H1 (cell line): ENCODE measurements at regions not wholly inside any gene's neighbourhood (a gene's known extent, or its start where the extent isn't known, plus 50 kb on each side); places are given as distances from the start of the nearest gene placed in this dataset.

Experiments
- CTCF ChIA-PET: fragments of 300-600 bp; sonication (Branson Sonifier 250); formaldehyde crosslinking; loops from one replicate; lab custom pipeline; 2021; ENCODE audit not compliant: partially characterized antibody; lab: Charles Lee
- POLR2A ChIA-PET: fragments of 300-600 bp; sonication (Branson Sonifier 250); formaldehyde crosslinking; loops from one replicate; lab custom pipeline; 2021; ENCODE audit warnings: inconsistent platforms; ENCODE audit not compliant: partially characterized antibody; lab: Charles Lee
- DNase-seq, 2 experiments: peaks; one replicate each; pipeline versions ENCODE4 v3.0.0 to v3.0.0-alpha.2; 2010 to 2022; ENCODE audit warnings: low spot score in 2 of 2, low read depth in 1 of 2, mixed read lengths in 1 of 2
- FAIRE-seq: peaks from 2 replicates; lab custom pipeline; 2011; peaks lifted over from hg19 to GRCh38; lab: Jason Lieb, UNC
- H2AFZ ChIP-seq: 2 replicates; pipeline ENCODE4 v1.8.1; 2012; ENCODE audit warnings: low read length, inconsistent platforms
- H2AK5ac ChIP-seq: 2 replicates; pipeline ENCODE4 v1.6.1; 2013; ENCODE audit warnings: low read depth, low read length
- H2BK120ac ChIP-seq: replicated peaks from 2 replicates; pipeline ENCODE3; 2013; ENCODE audit warnings: low read depth, low read length, inconsistent platforms
- H2BK12ac ChIP-seq: 2 replicates; pipeline ENCODE4 v1.6.1; 2013; ENCODE audit warnings: low read depth, low read length
- H2BK15ac ChIP-seq: 2 replicates; pipeline ENCODE4 v1.6.1; 2013; ENCODE audit warnings: low read length
- H2BK20ac ChIP-seq: 2 replicates; pipeline ENCODE4 v1.6.1; 2013; ENCODE audit warnings: low read length
- H2BK5ac ChIP-seq: 2 replicates; pipeline ENCODE4 v1.6.1; 2013; ENCODE audit warnings: low read depth, low read length
- H3K14ac ChIP-seq: 2 replicates; pipeline ENCODE4 v1.6.1; 2013; ENCODE audit warnings: inconsistent platforms; ENCODE audit not compliant: insufficient read length
- H3K18ac ChIP-seq: 2 replicates; pipeline ENCODE4 v1.6.1; 2013; ENCODE audit warnings: low read length; ENCODE audit errors: extremely low read depth
- H3K23ac ChIP-seq: 2 replicates; pipeline ENCODE4 v1.6.1; 2013; ENCODE audit warnings: inconsistent platforms; ENCODE audit not compliant: insufficient read length
- H3K23me2 ChIP-seq: 2 replicates; pipeline ENCODE4 v1.6.1; 2013; ENCODE audit warnings: low read depth, low read length
- H3K27ac ChIP-seq: 2 replicates; pipeline ENCODE4 v1.6.1; 2011; ENCODE audit warnings: low read depth, low read length, inconsistent platforms
- H3K27me3 ChIP-seq, 4 experiments: replicated peaks in 1 of 4; 1 replicate in 1 of 4; 2 replicates in 3 of 4; pipeline versions ENCODE4 v1.6.1 to v1.8.1; 2011 to 2013; ENCODE audit warnings: low read length in 3 of 4, mild to moderate bottlenecking in 3 of 4, inconsistent platforms in 2 of 4, mixed read lengths in 2 of 4, moderate library complexity in 1 of 4; ENCODE audit not compliant: control insufficient read depth in 3 of 4, insufficient read depth in 3 of 4; ENCODE audit errors: extremely low read depth in 1 of 4
- H3K36me3 ChIP-seq, 4 experiments: 2 replicates each; pipeline versions ENCODE4 v1.6.1 to v1.8.1; 2011 to 2013; ENCODE audit warnings: mild to moderate bottlenecking in 4 of 4, low read length in 3 of 4, moderate library complexity in 2 of 4, control low read depth in 1 of 4, inconsistent platforms in 1 of 4; ENCODE audit not compliant: insufficient read depth in 4 of 4, control insufficient read depth in 2 of 4
- H3K4ac ChIP-seq: replicated peaks from 2 replicates; pipeline ENCODE3; 2013; ENCODE audit warnings: low read length, low read depth, mixed read lengths, inconsistent platforms; ENCODE audit not compliant: insufficient read length
- H3K4me1 ChIP-seq, 4 experiments: replicated peaks in 1 of 4; 1 replicate in 1 of 4; 2 replicates in 3 of 4; pipeline versions ENCODE4 v1.6.1 to v1.8.1; 2011 to 2013; ENCODE audit warnings: low read length in 3 of 4, inconsistent platforms in 2 of 4, mixed read lengths in 1 of 4; ENCODE audit not compliant: insufficient read depth in 4 of 4, control insufficient read depth in 3 of 4
- H3K4me2 ChIP-seq, 2 experiments: 2 replicates each; pipeline versions ENCODE4 v1.6.1 to v1.8.1; 2011 to 2013; ENCODE audit warnings: low read depth in 2 of 2, low read length in 2 of 2, control low read depth in 1 of 2, inconsistent platforms in 1 of 2, mild to moderate bottlenecking in 1 of 2; ENCODE audit not compliant: insufficient read depth in 1 of 2
- H3K4me3 ChIP-seq, 4 experiments: fragments of 200-600, 300-600 bp in 1 of 4; sonication (generic), shearing (Covaris generic), sonication (Bioruptor Twin) in 1 of 4; 2 replicates each; pipeline versions ENCODE4 v1.5.1 to v1.8.1; 2011 to 2016; ENCODE audit warnings: low read length in 4 of 4, low read depth in 3 of 4, control low read depth in 2 of 4, inconsistent platforms in 2 of 4, mild to moderate bottlenecking in 2 of 4, mixed read lengths in 1 of 4, moderate library complexity in 1 of 4; ENCODE audit not compliant: insufficient read depth in 2 of 4; ENCODE audit errors: extremely low read depth in 1 of 4
- H3K56ac ChIP-seq: replicated peaks from 2 replicates; pipeline ENCODE3; 2013; ENCODE audit warnings: low read depth, mild to moderate bottlenecking, mixed read lengths, low read length, inconsistent platforms; ENCODE audit not compliant: insufficient read length
- H3K79me1 ChIP-seq: 2 replicates; pipeline ENCODE4 v1.6.1; 2013; ENCODE audit warnings: low read depth, low read length, control low read depth
- H3K79me2 ChIP-seq, 2 experiments: 2 replicates each; pipeline versions ENCODE4 v1.6.1 to v1.8.1; 2012 to 2013; ENCODE audit warnings: low read length in 2 of 2, mild to moderate bottlenecking in 2 of 2, inconsistent platforms in 1 of 2; ENCODE audit not compliant: insufficient read depth in 2 of 2, control insufficient read depth in 1 of 2
- H3K9ac ChIP-seq, 4 experiments: replicated peaks in 1 of 4; 1 replicate in 1 of 4; 2 replicates in 3 of 4; pipeline versions ENCODE4 v1.6.1 to v1.8.1; 2011 to 2013; ENCODE audit warnings: low read depth in 3 of 4, low read length in 3 of 4, control low read depth in 2 of 4, mild to moderate bottlenecking in 2 of 4, moderate library complexity in 2 of 4, inconsistent platforms in 1 of 4; ENCODE audit errors: extremely low read depth in 1 of 4
- H3K9me3 ChIP-seq, 2 experiments: 2 replicates each; pipeline versions ENCODE4 v1.6.1 to v1.8.1; 2012 to 2013; ENCODE audit warnings: mild to moderate bottlenecking in 2 of 2, moderate library complexity in 2 of 2, control low read depth in 1 of 2, inconsistent platforms in 1 of 2, low read depth in 1 of 2, low read length in 1 of 2, mixed read lengths in 1 of 2; ENCODE audit not compliant: insufficient read depth in 2 of 2
- H4K20me1 ChIP-seq, 2 experiments: replicated peaks in 1 of 2; 2 replicates each; pipeline versions ENCODE3 to v1.8.1; 2011 to 2013; ENCODE audit warnings: inconsistent platforms in 2 of 2, low read length in 2 of 2, mild to moderate bottlenecking in 1 of 2; ENCODE audit not compliant: insufficient read depth in 2 of 2, control insufficient read depth in 1 of 2
- H4K5ac ChIP-seq: 2 replicates; pipeline ENCODE4 v1.6.1; 2013; ENCODE audit warnings: low read length, low read depth, mixed read lengths, inconsistent platforms; ENCODE audit not compliant: insufficient read length
- H4K8ac ChIP-seq: 2 replicates; pipeline ENCODE4 v1.8.0; 2013; ENCODE audit warnings: mild to moderate bottlenecking, moderate library complexity, low read length, inconsistent platforms; ENCODE audit not compliant: insufficient read depth; ENCODE audit errors: extremely low read depth
- H4K91ac ChIP-seq: replicated peaks from 2 replicates; pipeline ENCODE3; 2013; ENCODE audit warnings: low read length, mixed read lengths, inconsistent platforms; ENCODE audit not compliant: insufficient read length
- CBX8 ChIP-seq: fragments of 300-800, 300-1000 bp; sonication (generic); IDR thresholded peaks from 2 replicates; pipeline ENCODE4 v1.7.1; 2016; ENCODE audit warnings: low read depth, low read length, borderline replicate concordance
- TF ChIP-seq, protein P1 (sequence below): fragments of 300-600 bp; sonication (generic); IDR thresholded peaks from 2 replicates; pipeline ENCODE4 v1.7.1; 2012; ENCODE audit warnings: low read length, moderate library complexity, mild to moderate bottlenecking, inconsistent platforms; ENCODE audit not compliant: insufficient replicate concordance

DNA sequence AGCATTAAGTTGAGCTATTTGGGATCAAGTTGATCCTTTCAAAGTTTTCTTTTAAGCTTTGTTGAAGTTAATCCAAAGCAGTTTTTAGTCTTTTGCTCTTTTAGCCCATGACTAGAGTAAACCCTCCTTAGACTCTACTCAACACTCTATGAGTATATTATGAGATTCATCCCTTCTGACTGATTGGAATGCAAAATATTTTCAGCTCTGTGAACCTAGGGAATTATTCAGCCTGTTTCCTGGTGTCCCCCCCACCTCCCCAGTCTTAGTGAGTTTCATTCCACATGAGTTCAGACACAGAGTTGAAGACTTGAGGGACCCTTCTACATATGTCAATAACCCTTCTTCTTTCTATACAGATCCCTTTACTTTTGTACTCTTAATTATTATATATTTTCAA lies 413.7 kb downstream of the RFPL4B start:
- no peak for FAIRE-seq
- no peak for TF ChIP-seq CBX8
- TF ChIP-seq, protein P1, sequence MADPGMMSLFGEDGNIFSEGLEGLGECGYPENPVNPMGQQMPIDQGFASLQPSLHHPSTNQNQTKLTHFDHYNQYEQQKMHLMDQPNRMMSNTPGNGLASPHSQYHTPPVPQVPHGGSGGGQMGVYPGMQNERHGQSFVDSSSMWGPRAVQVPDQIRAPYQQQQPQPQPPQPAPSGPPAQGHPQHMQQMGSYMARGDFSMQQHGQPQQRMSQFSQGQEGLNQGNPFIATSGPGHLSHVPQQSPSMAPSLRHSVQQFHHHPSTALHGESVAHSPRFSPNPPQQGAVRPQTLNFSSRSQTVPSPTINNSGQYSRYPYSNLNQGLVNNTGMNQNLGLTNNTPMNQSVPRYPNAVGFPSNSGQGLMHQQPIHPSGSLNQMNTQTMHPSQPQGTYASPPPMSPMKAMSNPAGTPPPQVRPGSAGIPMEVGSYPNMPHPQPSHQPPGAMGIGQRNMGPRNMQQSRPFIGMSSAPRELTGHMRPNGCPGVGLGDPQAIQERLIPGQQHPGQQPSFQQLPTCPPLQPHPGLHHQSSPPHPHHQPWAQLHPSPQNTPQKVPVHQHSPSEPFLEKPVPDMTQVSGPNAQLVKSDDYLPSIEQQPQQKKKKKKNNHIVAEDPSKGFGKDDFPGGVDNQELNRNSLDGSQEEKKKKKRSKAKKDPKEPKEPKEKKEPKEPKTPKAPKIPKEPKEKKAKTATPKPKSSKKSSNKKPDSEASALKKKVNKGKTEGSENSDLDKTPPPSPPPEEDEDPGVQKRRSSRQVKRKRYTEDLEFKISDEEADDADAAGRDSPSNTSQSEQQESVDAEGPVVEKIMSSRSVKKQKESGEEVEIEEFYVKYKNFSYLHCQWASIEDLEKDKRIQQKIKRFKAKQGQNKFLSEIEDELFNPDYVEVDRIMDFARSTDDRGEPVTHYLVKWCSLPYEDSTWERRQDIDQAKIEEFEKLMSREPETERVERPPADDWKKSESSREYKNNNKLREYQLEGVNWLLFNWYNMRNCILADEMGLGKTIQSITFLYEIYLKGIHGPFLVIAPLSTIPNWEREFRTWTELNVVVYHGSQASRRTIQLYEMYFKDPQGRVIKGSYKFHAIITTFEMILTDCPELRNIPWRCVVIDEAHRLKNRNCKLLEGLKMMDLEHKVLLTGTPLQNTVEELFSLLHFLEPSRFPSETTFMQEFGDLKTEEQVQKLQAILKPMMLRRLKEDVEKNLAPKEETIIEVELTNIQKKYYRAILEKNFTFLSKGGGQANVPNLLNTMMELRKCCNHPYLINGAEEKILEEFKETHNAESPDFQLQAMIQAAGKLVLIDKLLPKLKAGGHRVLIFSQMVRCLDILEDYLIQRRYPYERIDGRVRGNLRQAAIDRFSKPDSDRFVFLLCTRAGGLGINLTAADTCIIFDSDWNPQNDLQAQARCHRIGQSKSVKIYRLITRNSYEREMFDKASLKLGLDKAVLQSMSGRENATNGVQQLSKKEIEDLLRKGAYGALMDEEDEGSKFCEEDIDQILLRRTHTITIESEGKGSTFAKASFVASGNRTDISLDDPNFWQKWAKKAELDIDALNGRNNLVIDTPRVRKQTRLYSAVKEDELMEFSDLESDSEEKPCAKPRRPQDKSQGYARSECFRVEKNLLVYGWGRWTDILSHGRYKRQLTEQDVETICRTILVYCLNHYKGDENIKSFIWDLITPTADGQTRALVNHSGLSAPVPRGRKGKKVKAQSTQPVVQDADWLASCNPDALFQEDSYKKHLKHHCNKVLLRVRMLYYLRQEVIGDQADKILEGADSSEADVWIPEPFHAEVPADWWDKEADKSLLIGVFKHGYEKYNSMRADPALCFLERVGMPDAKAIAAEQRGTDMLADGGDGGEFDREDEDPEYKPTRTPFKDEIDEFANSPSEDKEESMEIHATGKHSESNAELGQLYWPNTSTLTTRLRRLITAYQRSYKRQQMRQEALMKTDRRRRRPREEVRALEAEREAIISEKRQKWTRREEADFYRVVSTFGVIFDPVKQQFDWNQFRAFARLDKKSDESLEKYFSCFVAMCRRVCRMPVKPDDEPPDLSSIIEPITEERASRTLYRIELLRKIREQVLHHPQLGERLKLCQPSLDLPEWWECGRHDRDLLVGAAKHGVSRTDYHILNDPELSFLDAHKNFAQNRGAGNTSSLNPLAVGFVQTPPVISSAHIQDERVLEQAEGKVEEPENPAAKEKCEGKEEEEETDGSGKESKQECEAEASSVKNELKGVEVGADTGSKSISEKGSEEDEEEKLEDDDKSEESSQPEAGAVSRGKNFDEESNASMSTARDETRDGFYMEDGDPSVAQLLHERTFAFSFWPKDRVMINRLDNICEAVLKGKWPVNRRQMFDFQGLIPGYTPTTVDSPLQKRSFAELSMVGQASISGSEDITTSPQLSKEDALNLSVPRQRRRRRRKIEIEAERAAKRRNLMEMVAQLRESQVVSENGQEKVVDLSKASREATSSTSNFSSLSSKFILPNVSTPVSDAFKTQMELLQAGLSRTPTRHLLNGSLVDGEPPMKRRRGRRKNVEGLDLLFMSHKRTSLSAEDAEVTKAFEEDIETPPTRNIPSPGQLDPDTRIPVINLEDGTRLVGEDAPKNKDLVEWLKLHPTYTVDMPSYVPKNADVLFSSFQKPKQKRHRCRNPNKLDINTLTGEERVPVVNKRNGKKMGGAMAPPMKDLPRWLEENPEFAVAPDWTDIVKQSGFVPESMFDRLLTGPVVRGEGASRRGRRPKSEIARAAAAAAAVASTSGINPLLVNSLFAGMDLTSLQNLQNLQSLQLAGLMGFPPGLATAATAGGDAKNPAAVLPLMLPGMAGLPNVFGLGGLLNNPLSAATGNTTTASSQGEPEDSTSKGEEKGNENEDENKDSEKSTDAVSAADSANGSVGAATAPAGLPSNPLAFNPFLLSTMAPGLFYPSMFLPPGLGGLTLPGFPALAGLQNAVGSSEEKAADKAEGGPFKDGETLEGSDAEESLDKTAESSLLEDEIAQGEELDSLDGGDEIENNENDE, result no peak

More for the DNA sequence above, 413.7 kb downstream of the RFPL4B start:
- H3K56ac ChIP-seq, result no peak overlapping the region
- H3K9me3 ChIP-seq, result no peaks in the 10 kb centered on the region
- no peaks in the 10 kb centered on the region for H3K79me2 ChIP-seq
- no peak overlapping the region for H2BK120ac ChIP-seq
- H3K23me2 ChIP-seq, result no peaks in the 10 kb centered on the region
- H3K14ac ChIP-seq, result no peak overlapping the region
- CTCF ChIA-PET, result interaction anchor here (0.7 kb wide), 1 partner anchor 1282 kb away, joined by 3 read pairs; no protein-coding TSS in a partner anchor
- DNase-seq, result no peak
- no peak overlapping the region for H3K27ac ChIP-seq
- H2BK15ac ChIP-seq, result no peak overlapping the region
- H4K8ac ChIP-seq, result no peak overlapping the region
- H2BK12ac ChIP-seq, result no peak overlapping the region
- no peak overlapping the region for H4K5ac ChIP-seq
- H3K27me3 ChIP-seq, result no peaks in the 10 kb centered on the region
- no peaks in the 10 kb centered on the region for H3K4me1 ChIP-seq
- no peaks in the 10 kb centered on the region for H3K36me3 ChIP-seq
- H3K18ac ChIP-seq, result no peak overlapping the region
- no peak overlapping the region for H3K4me2 ChIP-seq
- POLR2A ChIA-PET, result no interaction called here
- no peak overlapping the region for H4K91ac ChIP-seq
- H3K23ac ChIP-seq, result no peak overlapping the region
- no peak overlapping the region for H2AFZ ChIP-seq
- no peaks in the 10 kb centered on the region for H3K79me1 ChIP-seq
- no peak overlapping the region for H2BK20ac ChIP-seq
- H2BK5ac ChIP-seq, result no peak overlapping the region
- no peak overlapping the region for H3K4me3 ChIP-seq
- no peak overlapping the region for H3K9ac ChIP-seq
- H3K4ac ChIP-seq, result no peak overlapping the region
- no peaks in the 10 kb centered on the region for H4K20me1 ChIP-seq
- no peak overlapping the region for H2AK5ac ChIP-seq
